ENCODE measurements at regions not wholly inside any gene's neighbourhood (a gene's known extent, or its start where the extent isn't known, plus 50 kb on each side); places are given as distances from the start of the nearest gene placed in this dataset.

- Histone ChIP-seq H3K9ac (no peak overlapping the region), H3K27me3 (ENCODE audit: control insufficient read depth, insufficient read depth, low read length) (no peaks in the 10 kb centered on the region), H3K4me3 (ENCODE audit: low read depth, low read length) (no peak overlapping the region), H3K4me2 (ENCODE audit: low read length) (peak overlapping the region; percentile 2), H2AFZ (no peak overlapping the region), H3K27ac (no peak overlapping the region), H3K79me2 (no peaks in the 10 kb centered on the region), H3K36me3 (ENCODE audit: control insufficient read depth, insufficient read depth, low read length) (no peaks in the 10 kb centered on the region), H3K4me1 (peaks cover 44% of the 10 kb centered on the region), H3K9me3 (ENCODE audit: control insufficient read depth, low read length) (no peaks in the 10 kb centered on the region)
- TF ChIP-seq CTCF (IDR thresholded peaks at IDR 0.05) = no peak
Observed at GRCh38 chr6:14652536-14652935, 535.0 kb downstream of the CD83 start.

- Histone ChIP-seq H3K27me3 (ENCODE audit: control insufficient read depth, insufficient read depth, low read length) (no peaks in the 10 kb centered on the region), H3K79me2 (no peaks in the 10 kb centered on the region), H3K4me3 (ENCODE audit: low read depth, low read length) (peak overlapping the region; percentile 23), H3K4me1 (peaks cover 57% of the 10 kb centered on the region), H3K36me3 (ENCODE audit: control insufficient read depth, insufficient read depth, low read length) (no peaks in the 10 kb centered on the region), H3K9me3 (ENCODE audit: control insufficient read depth, low read length) (no peaks in the 10 kb centered on the region), H3K27ac (peak overlapping the region; percentile 71), H2AFZ (peak overlapping the region; percentile 31), H3K4me2 (ENCODE audit: low read length) (peak overlapping the region; percentile 64), H3K9ac (no peak overlapping the region)
- no peak for TF ChIP-seq CTCF (IDR thresholded peaks at IDR 0.05)
Observed at GRCh38 chr6:14655201-14656061, 537.9 kb downstream of the CD83 start.

- no peaks in the 10 kb centered on the region for H3K27me3 ChIP-seq (ENCODE audit: control insufficient read depth, insufficient read depth, low read length)
- no peaks in the 10 kb centered on the region for H3K36me3 ChIP-seq (ENCODE audit: control insufficient read depth, insufficient read depth, low read length)
- H3K27ac ChIP-seq = peak overlapping the region; percentile 71
- H3K4me3 ChIP-seq (ENCODE audit: low read depth, low read length) = peak overlapping the region; percentile 23
- H3K9ac ChIP-seq = no peak overlapping the region
- H2AFZ ChIP-seq = peak overlapping the region; percentile 31
- no peak for TF ChIP-seq CTCF (IDR thresholded peaks at IDR 0.05)
- no peaks in the 10 kb centered on the region for H3K79me2 ChIP-seq
- peak overlapping the region; percentile 64 for H3K4me2 ChIP-seq (ENCODE audit: low read length)
- H3K4me1 ChIP-seq = peaks cover 61% of the 10 kb centered on the region
- no peaks in the 10 kb centered on the region for H3K9me3 ChIP-seq (ENCODE audit: control insufficient read depth, low read length)
Observed at GRCh38 chr6:14656078-14656521, 538.5 kb downstream of the CD83 start.

GRCh38 chr6:14656649-14657048 lies 539.1 kb downstream of the CD83 start:
- H3K9ac ChIP-seq = no peak overlapping the region
- H3K4me2 ChIP-seq (ENCODE audit: low read length) = no peak overlapping the region
- H2AFZ ChIP-seq = no peak overlapping the region
- no peak for TF ChIP-seq CTCF (IDR thresholded peaks at IDR 0.05)
- peaks cover 65% of the 10 kb centered on the region for H3K4me1 ChIP-seq
- H3K36me3 ChIP-seq (ENCODE audit: control insufficient read depth, insufficient read depth, low read length) = no peaks in the 10 kb centered on the region
- peak overlapping the region; percentile 71 for H3K27ac ChIP-seq
- H3K9me3 ChIP-seq (ENCODE audit: control insufficient read depth, low read length) = no peaks in the 10 kb centered on the region
- H3K27me3 ChIP-seq (ENCODE audit: control insufficient read depth, insufficient read depth, low read length) = no peaks in the 10 kb centered on the region
- H3K79me2 ChIP-seq = no peaks in the 10 kb centered on the region
- H3K4me3 ChIP-seq (ENCODE audit: low read depth, low read length) = no peak overlapping the region

- TF ChIP-seq CTCF (IDR thresholded peaks at IDR 0.05) = no peak
- H3K9me3 ChIP-seq (ENCODE audit: control insufficient read depth, low read length) = no peaks in the 10 kb centered on the region
- H3K4me2 ChIP-seq (ENCODE audit: low read length) = no peak overlapping the region
- H3K36me3 ChIP-seq (ENCODE audit: control insufficient read depth, insufficient read depth, low read length) = no peaks in the 10 kb centered on the region
- peak overlapping the region; percentile 0 for H2AFZ ChIP-seq
- peaks cover 58% of the 10 kb centered on the region for H3K4me1 ChIP-seq
- no peaks in the 10 kb centered on the region for H3K27me3 ChIP-seq (ENCODE audit: control insufficient read depth, insufficient read depth, low read length)
- H3K9ac ChIP-seq = no peak overlapping the region
- no peak overlapping the region for H3K27ac ChIP-seq
- no peak overlapping the region for H3K4me3 ChIP-seq (ENCODE audit: low read depth, low read length)
- H3K79me2 ChIP-seq = no peaks in the 10 kb centered on the region
Observed at GRCh38 chr6:14658030-14658429, 540.5 kb downstream of the CD83 start.

Measured in parathyroid adenoma (tissue), 2 donors.